Spleen (tissue), 11 donors: ENCODE measurements at regions not wholly inside any gene's neighbourhood (a gene's known extent, or its start where the extent isn't known, plus 50 kb on each side); places are given as distances from the start of the nearest gene placed in this dataset.
A peak's percentile ranks its signal among the peaks of the same experiment; 100 is the strongest.

Experiments
- DNase-seq: peaks from one replicate; pipeline ENCODE4 v3.0.0-alpha.2; 2020
- H3K27ac ChIP-seq, 8 donors: fragments of 200-600 bp; sonication (generic) in 7 of 8; 1 replicate in 4 of 8; 2 replicates in 4 of 8; pipeline versions ENCODE4 v1.5.0 to v1.8.0; 2016 to 2021; ENCODE audit warnings: inconsistent platforms in 4 of 8, mild to moderate bottlenecking in 4 of 8, moderate library complexity in 1 of 8
- H3K27me3 ChIP-seq, 7 donors: fragments of 200-600 bp; sonication (generic) in 6 of 7; replicated peaks in 1 of 7; 1 replicate in 4 of 7; 2 replicates in 3 of 7; pipeline versions ENCODE4 v1.5.0 to v1.8.0; 2016 to 2021; ENCODE audit warnings: inconsistent platforms in 3 of 7, mild to moderate bottlenecking in 1 of 7
- H3K36me3 ChIP-seq, 6 donors: fragments of 200-600 bp; sonication (generic) in 5 of 6; 1 replicate in 4 of 6; 2 replicates in 2 of 6; pipeline versions ENCODE4 v1.5.0 to v1.8.0; 2016 to 2021; ENCODE audit warnings: inconsistent platforms in 2 of 6
- H3K4me1 ChIP-seq, 6 donors: fragments of 200-600 bp; sonication (generic) in 5 of 6; 1 replicate in 3 of 6; 2 replicates in 3 of 6; pipeline versions ENCODE4 v1.5.0 to v1.8.0; 2016 to 2021; ENCODE audit warnings: inconsistent platforms in 3 of 6
- H3K4me3 ChIP-seq, 8 donors: fragments of 200-600 bp; sonication (generic) in 7 of 8; 1 replicate in 4 of 8; 2 replicates in 4 of 8; pipeline versions ENCODE4 v1.5.0 to v1.8.0; 2016 to 2021; ENCODE audit warnings: inconsistent platforms in 4 of 8, mild to moderate bottlenecking in 4 of 8, moderate library complexity in 2 of 8
- H3K9me3 ChIP-seq, 8 donors: fragments of 200-600 bp; sonication (generic) in 7 of 8; 1 replicate in 4 of 8; 2 replicates in 4 of 8; pipeline versions ENCODE4 v1.5.0 to v1.8.0; 2016 to 2021; ENCODE audit warnings: inconsistent platforms in 4 of 8
- POLR2A ChIP-seq, 3 donors: fragments of 450-650 bp; IDR thresholded peaks; one replicate each; pipeline ENCODE4 v1.5.1; 2017; ENCODE audit warnings: antibody characterized with exemption in 3 of 3, mild to moderate bottlenecking in 1 of 3
- POLR2AphosphoS5 ChIP-seq, 3 donors: sonication (generic); formaldehyde crosslinking; IDR thresholded peaks; one replicate each; pipeline ENCODE4 v1.5.1; 2017; ENCODE audit warnings: antibody characterized with exemption in 3 of 3
- WGBS, 5 donors: extraction: QIAGEN DNeasy Blood & Tissue Kit in 3 of 5; methylation state at CpG; one replicate each; pipeline versions ENCODE4 v1.1.5 to v1.1.7; 2013 to 2018; 5-methylcytosine and 5-hydroxymethylcytosine counted together
- intact Hi-C: fragments of 100-400 bp; cut with DNase I; formaldehyde crosslinking; loops from one replicate; pipeline ENCODE4 v1.15.0; 2023; ENCODE audit warnings: low total_unique reads
- TF ChIP-seq, protein P1 (sequence below), 11 experiments: fragments of 200-600 bp in 7 of 11; fragments of 450-650 bp in 4 of 11; sonication (generic) in 4 of 11; IDR thresholded peaks in 8 of 11; conservative IDR thresholded peaks in 3 of 11; 1 replicate in 7 of 11; 2 replicates in 4 of 11; pipeline versions ENCODE4 v1.4.0 to v1.8.0; 2016 to 2021; ENCODE audit warnings: antibody characterized with exemption in 11 of 11, inconsistent platforms in 4 of 11, mild to moderate bottlenecking in 1 of 11
- donor health status: healthy with polysubstance abuse.
- donor health status: DM: no; HTN: no; CAD: no; lungs with moderate emphysema.
- donor health status: DM: no; HTN: no; CAD: no.
- donor health status: Bipolar disorder and iron deficiency.
- donor health status: healthy.
- donor health status: DM: no; HTN: no; CAD: no.
- donor health status: DM: yes; HTN: yes; CAD: no.

DNA sequence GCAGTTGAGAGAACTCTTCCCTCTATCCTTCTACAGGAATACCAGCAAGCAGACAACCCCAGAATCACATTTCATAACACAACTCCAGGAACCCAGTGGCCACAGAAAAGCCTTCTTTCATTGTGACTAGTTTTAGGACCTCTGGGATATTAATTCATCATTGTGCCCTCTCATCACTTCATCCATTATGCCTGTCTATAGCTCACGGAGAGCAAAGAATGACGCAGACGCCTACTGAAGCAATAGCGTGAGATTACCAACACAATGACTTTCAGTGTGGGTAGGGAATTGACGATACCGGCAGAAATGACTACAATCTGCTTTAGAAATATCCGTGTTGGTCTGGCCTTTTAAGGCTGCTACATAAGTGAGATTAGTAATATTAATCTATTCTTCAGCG is 158.1 kb upstream of the FOXG1 start:
- DNase-seq, result no peak
- 81 to 89% (median 83%) methylated on average over 8 of the region's 8 CpGs for WGBS, 5 donors
- Histone ChIP-seq H3K9me3 (no peaks in the 10 kb centered on the region), H3K4me3 (no peak overlapping the region), H3K27me3 (no peaks in the 10 kb centered on the region), H3K27ac (no peak overlapping the region), H3K36me3 (no peaks in the 10 kb centered on the region), H3K4me1 (no peaks in the 10 kb centered on the region)
- intact Hi-C loops, result no loop called here
- no peak for TF ChIP-seq POLR2AphosphoS5 (IDR thresholded peaks at IDR 0.05)

DNA sequence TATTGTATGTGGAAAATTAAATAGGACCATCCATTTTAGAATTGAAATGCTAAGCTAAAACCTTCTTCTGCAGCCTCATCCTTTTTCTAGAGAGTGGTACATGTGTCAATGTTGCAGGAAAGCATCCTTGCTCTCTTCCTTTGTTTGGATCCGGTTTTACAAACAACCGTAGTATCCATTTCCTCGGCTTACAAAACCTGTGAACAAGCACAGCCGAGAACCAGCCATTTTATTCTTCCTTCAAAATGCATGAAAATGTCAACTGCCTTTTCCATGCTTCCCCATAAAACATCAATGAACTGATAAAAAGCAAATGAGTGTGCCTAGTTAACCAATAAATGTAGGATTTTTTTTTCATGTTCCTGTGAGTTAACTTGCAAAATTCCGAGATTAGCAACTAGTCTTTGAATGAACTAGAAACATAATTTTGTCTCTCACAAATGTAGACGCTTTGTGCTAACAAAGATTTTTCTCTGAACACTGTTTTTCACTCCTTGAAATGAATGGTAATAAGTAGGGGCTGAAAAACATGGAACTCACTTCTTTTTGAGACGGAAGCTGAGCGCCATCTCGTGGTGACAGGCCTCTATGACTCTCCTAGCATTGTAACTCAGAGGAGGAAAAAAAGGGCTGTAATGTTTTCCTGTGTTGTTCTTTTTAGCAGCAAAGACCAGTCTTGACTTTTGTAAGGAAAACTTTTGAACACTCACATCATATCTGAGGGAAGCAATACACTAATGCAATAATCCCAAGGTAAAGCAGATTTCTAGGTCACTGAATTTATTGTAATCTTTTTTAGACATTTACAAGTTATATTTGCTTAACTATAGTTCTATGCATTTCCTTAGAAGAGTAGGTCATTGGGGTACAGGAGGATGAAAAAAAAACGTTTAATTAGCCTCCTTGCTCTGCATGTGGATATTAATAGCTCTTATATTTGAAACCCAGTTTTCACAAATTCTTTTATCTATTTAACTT is 157.4 kb upstream of the FOXG1 start:
- no peak for DNase-seq
- no peaks in the 10 kb centered on the region for H3K9me3 ChIP-seq
- intact Hi-C loops, result no loop called here
- no peaks in the 10 kb centered on the region for H3K36me3 ChIP-seq
- no peak overlapping the region for H3K27ac ChIP-seq
- WGBS, 5 donors, result 22 to 28% (median 26%) methylated on average over 10 of the region's 10 CpGs
- no peak for TF ChIP-seq POLR2AphosphoS5 (IDR thresholded peaks at IDR 0.05)
- TF ChIP-seq, protein P1, sequence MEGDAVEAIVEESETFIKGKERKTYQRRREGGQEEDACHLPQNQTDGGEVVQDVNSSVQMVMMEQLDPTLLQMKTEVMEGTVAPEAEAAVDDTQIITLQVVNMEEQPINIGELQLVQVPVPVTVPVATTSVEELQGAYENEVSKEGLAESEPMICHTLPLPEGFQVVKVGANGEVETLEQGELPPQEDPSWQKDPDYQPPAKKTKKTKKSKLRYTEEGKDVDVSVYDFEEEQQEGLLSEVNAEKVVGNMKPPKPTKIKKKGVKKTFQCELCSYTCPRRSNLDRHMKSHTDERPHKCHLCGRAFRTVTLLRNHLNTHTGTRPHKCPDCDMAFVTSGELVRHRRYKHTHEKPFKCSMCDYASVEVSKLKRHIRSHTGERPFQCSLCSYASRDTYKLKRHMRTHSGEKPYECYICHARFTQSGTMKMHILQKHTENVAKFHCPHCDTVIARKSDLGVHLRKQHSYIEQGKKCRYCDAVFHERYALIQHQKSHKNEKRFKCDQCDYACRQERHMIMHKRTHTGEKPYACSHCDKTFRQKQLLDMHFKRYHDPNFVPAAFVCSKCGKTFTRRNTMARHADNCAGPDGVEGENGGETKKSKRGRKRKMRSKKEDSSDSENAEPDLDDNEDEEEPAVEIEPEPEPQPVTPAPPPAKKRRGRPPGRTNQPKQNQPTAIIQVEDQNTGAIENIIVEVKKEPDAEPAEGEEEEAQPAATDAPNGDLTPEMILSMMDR (IDR thresholded peaks at IDR 0.05 in 8 of 11, conservative IDR thresholded peaks at IDR 0.05 in 3 of 11), result peak in 9 of 11 experiments; percentile 22 to 68 (median 53)
- H3K27me3 ChIP-seq, result no peaks in the 10 kb centered on the region
- H3K4me1 ChIP-seq, result no peaks in the 10 kb centered on the region
- no peak overlapping the region for H3K4me3 ChIP-seq

DNA sequence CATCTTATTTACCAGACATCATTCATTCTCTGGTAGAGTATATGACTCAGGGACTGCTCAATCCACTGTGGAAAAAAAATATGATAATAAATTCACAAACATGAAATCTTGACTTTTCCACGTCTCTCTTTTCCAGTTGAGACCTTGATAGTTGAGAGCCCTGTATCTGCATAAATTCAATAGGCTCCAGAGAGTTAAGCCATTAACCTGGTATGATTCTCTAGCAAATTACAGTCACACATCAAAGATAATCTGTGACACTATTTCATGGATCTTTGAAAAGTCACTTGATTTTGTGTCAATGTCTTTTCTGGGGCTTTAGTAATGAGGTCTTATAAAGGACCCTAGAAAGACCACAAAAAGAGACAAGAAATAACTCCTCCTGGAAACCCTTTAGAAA is 154.2 kb upstream of the FOXG1 start:
- intact Hi-C loops, result no loop called here
- WGBS, 5 donors, result 39 to 58% (median 49%) methylated on average over 1 of the region's 1 CpG
- TF ChIP-seq POLR2AphosphoS5 (IDR thresholded peaks at IDR 0.05) (no peak), POLR2A (IDR thresholded peaks at IDR 0.05) (no peak)
- TF ChIP-seq, protein P1 (IDR thresholded peaks at IDR 0.05 in 8 of 11, conservative IDR thresholded peaks at IDR 0.05 in 3 of 11), result no peak
- Histone ChIP-seq H3K27me3 (no peaks in the 10 kb centered on the region), H3K4me3 (no peak overlapping the region), H3K4me1 (no peaks in the 10 kb centered on the region), H3K9me3 (peaks cover 0 to 6% (median 0%) of the 10 kb centered on the region in 8 donors), H3K27ac (no peak overlapping the region), H3K36me3 (no peaks in the 10 kb centered on the region)
- DNase-seq, result no peak

DNA sequence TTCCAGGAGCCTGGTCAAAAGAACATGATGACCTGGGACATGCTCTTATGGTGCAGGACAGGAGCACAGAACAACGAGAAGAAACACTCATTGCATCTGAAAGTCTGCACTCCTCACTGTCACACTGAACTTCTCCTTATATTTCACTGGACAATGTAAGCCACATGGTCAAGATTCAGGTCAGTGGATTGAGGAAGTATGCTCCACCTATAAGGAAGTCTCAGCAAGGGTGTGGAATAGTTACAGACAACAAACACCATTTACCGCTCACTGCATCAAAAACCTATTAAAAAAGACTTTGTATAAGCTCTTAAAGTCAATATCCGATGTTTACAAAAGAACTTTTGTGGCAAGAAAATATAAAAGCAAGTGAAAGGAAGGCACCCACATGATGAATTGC is 153.1 kb upstream of the FOXG1 start:
- 74 to 84% (median 75%) methylated on average over 3 of the region's 3 CpGs for WGBS, 5 donors
- Histone ChIP-seq H3K36me3 (no peaks in the 10 kb centered on the region), H3K27ac (no peak overlapping the region), H3K4me1 (no peaks in the 10 kb centered on the region), H3K4me3 (no peak overlapping the region), H3K9me3 (peaks cover 0 to 6% (median 0%) of the 10 kb centered on the region in 8 donors), H3K27me3 (no peaks in the 10 kb centered on the region)
- intact Hi-C loops, result no loop called here
- TF ChIP-seq POLR2AphosphoS5 (IDR thresholded peaks at IDR 0.05), result no peak
- no peak for TF ChIP-seq POLR2A (IDR thresholded peaks at IDR 0.05)
- TF ChIP-seq, protein P1 (IDR thresholded peaks at IDR 0.05 in 8 of 11, conservative IDR thresholded peaks at IDR 0.05 in 3 of 11), result no peak
- no peak for DNase-seq
